NAMALWA (cell line): ENCODE measurements at regions not wholly inside any gene's neighbourhood (a gene's known extent, or its start where the extent isn't known, plus 50 kb on each side); places are given as distances from the start of the nearest gene placed in this dataset.

Experiments
- DNase-seq: peaks from one replicate; pipeline ENCODE4 v3.0.0-alpha.2; 2015; ENCODE audit warnings: low spot score

GRCh38 chr2:145316496-145316895, 796.6 kb upstream of the ZEB2 start:
- DNase-seq, result no peak

GRCh38 chr2:145315053-145315452, 795.1 kb upstream of the ZEB2 start:
- DNase-seq, result no peak

GRCh38 chr2:145314119-145314633, 794.3 kb upstream of the ZEB2 start:
- DNase-seq, result no peak

GRCh38 chr2:145305889-145306288, 786.0 kb upstream of the ZEB2 start:
- DNase-seq, result no peak

- DNase-seq, result no peak
Measured at GRCh38 chr2:145304501-145304900, 784.6 kb upstream of the ZEB2 start.

- no peak for DNase-seq
Measured at GRCh38 chr2:145303536-145303935, 783.6 kb upstream of the ZEB2 start.

GRCh38 chr2:145302886-145303285, 783.0 kb upstream of the ZEB2 start:
- DNase-seq, result no peak

- DNase-seq, result no peak
Measured at GRCh38 chr2:145302451-145302850, 782.5 kb upstream of the ZEB2 start.

- DNase-seq, result no peak
Measured at GRCh38 chr2:145299368-145299767, 779.4 kb upstream of the ZEB2 start.

GRCh38 chr2:145292166-145292565, 772.2 kb upstream of the ZEB2 start:
- DNase-seq, result no peak

- no peak for DNase-seq
Measured at GRCh38 chr2:145290986-145291385, 771.1 kb upstream of the ZEB2 start.

GRCh38 chr2:145289946-145290345, 770.0 kb upstream of the ZEB2 start:
- no peak for DNase-seq

GRCh38 chr2:145288650-145289496, 769.0 kb upstream of the ZEB2 start:
- no peak for DNase-seq

GRCh38 chr2:145287736-145288135, 767.8 kb upstream of the ZEB2 start:
- DNase-seq, result no peak

GRCh38 chr2:145286716-145287275, 766.9 kb upstream of the ZEB2 start:
- no peak for DNase-seq

GRCh38 chr2:145284551-145284950, 764.6 kb upstream of the ZEB2 start:
- no peak for DNase-seq

GRCh38 chr2:145283131-145283530, 763.2 kb upstream of the ZEB2 start:
- DNase-seq, result peak; percentile 5

GRCh38 chr2:145277922-145278321, 758.0 kb upstream of the ZEB2 start:
- no peak for DNase-seq

- DNase-seq, result no peak
Measured at GRCh38 chr2:145273840-145274239, 753.9 kb upstream of the ZEB2 start.

GRCh38 chr2:145268931-145269330, 749.0 kb upstream of the ZEB2 start:
- no peak for DNase-seq

GRCh38 chr2:145267451-145267850, 747.5 kb upstream of the ZEB2 start:
- no peak for DNase-seq

GRCh38 chr2:145265244-145265643, 745.3 kb upstream of the ZEB2 start:
- DNase-seq, result no peak

GRCh38 chr2:145260674-145261073, 740.8 kb upstream of the ZEB2 start:
- DNase-seq, result no peak

GRCh38 chr2:145260081-145260480, 740.2 kb upstream of the ZEB2 start:
- no peak for DNase-seq
